ENCODE measurements at regions not wholly inside any gene's neighbourhood (a gene's known extent, or its start where the extent isn't known, plus 50 kb on each side); places are given as distances from the start of the nearest gene placed in this dataset.
"Not testable (repeated sequence)": the region's sequence is repeated elsewhere in the genome, so short reads cannot be mapped to it uniquely, and the experiment has no call there.

GRCh38 chr20:30281584-30282197 lies 975.8 kb upstream of the DEFB115 start:
- Histone ChIP-seq H3K27me3 (ENCODE audit: control insufficient read depth in 2 of 2, insufficient read depth in 1 of 2, low read length in 1 of 2) (no peaks in the 10 kb centered on the region), H3K4me3 (ENCODE audit: low read length in 2 of 2) (no peak overlapping the region), H3K9me3 (ENCODE audit: control insufficient read depth in 2 of 2, insufficient read depth in 1 of 2, low read length in 1 of 2) (peaks cover 0 to 42% of the 10 kb centered on the region in 2 donors), H3K27ac (ENCODE audit: low read depth in 1 of 2, low read length in 1 of 2) (no peak overlapping the region), H3K36me3 (ENCODE audit: control insufficient read depth in 2 of 2, insufficient read depth in 2 of 2, low read length in 1 of 2) (no peaks in the 10 kb centered on the region), H3K4me1 (ENCODE audit: control insufficient read depth in 2 of 2, insufficient read depth in 2 of 2, low read length in 2 of 2) (peaks cover 0 to 4% of the 10 kb centered on the region in 2 donors)
- DNase-seq (ENCODE audit: low read depth in 6 of 9, low spot score in 9 of 9), result no peak
- WGBS, result 85% methylated on average over 40 of the region's 41 CpGs

DNA sequence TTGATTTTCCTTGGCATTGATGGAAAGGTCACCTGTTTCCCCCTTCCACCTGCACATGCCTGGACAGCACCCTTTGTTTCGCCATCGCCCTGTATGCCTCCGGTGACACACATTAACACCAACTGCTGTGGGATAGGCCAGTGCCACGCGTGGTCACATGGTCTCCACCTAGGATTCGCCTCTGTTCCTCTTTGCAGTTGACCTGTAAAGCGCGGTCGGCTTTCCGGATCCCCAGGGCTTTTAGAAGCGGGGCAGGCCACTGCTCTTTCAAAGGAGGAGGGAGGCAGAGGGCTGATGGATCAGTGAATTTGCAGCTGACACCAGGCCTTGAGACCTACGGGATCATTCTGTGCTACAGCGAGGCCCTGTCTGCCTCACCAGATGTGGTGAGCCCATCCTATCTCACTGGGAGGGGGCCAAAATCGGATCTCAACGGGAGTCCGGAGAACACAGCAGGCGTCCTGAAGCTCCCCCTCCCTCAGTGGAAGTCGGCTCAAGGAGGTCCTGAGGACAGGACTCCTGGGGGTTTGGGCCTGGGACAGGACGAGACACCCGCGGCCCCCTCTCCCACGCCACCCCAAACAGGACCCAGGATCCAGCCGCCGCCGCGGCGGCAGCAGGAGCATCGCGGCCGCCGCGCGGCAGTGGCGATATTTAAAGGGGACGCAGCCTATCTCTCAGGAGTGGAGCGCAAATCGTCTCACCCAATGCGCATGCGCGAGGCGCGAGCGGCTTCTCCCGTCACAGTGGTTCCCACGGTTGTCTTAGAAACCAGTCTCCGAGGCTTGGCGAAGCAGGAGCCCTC lies 973.8 kb upstream of the DEFB115 start:
- peak in 7 of 9 donors; percentile 15 to 75 (median 37) for DNase-seq (ENCODE audit: low read depth in 6 of 9, low spot score in 9 of 9)
- not testable (repeated sequence) for H3K36me3 ChIP-seq (ENCODE audit: control insufficient read depth in 2 of 2, insufficient read depth in 2 of 2, low read length in 1 of 2); H3K27me3 ChIP-seq (ENCODE audit: control insufficient read depth in 2 of 2, insufficient read depth in 1 of 2, low read length in 1 of 2); H3K4me1 ChIP-seq (ENCODE audit: control insufficient read depth in 2 of 2, insufficient read depth in 2 of 2, low read length in 2 of 2)
- Histone ChIP-seq H3K4me3 (ENCODE audit: low read length in 2 of 2) (peak overlapping the region in 1 of 2 donors; percentile 50), H3K9me3 (ENCODE audit: control insufficient read depth in 2 of 2, insufficient read depth in 1 of 2, low read length in 1 of 2) (peaks cover 0 to 42% of the 10 kb centered on the region in 2 donors), H3K27ac (ENCODE audit: low read depth in 1 of 2, low read length in 1 of 2) (peak overlapping the region in 1 of 2 donors; percentile 64)
- WGBS, result 9% methylated on average over 47 of the region's 47 CpGs

- 53% methylated on average over 33 of the region's 33 CpGs for WGBS
- H3K27me3 ChIP-seq (ENCODE audit: control insufficient read depth in 2 of 2, insufficient read depth in 1 of 2, low read length in 1 of 2), result no peaks in the 10 kb centered on the region
- H3K27ac ChIP-seq (ENCODE audit: low read depth in 1 of 2, low read length in 1 of 2), result no peak overlapping the region
- DNase-seq (ENCODE audit: low read depth in 6 of 9, low spot score in 9 of 9), result no peak
- no peaks in the 10 kb centered on the region for H3K36me3 ChIP-seq (ENCODE audit: control insufficient read depth in 2 of 2, insufficient read depth in 2 of 2, low read length in 1 of 2)
- H3K9me3 ChIP-seq (ENCODE audit: control insufficient read depth in 2 of 2, insufficient read depth in 1 of 2, low read length in 1 of 2), result peaks cover 0 to 45% of the 10 kb centered on the region in 2 donors
- peak overlapping the region in 1 of 2 donors; percentile 50 for H3K4me3 ChIP-seq (ENCODE audit: low read length in 2 of 2)
- peaks cover 0 to 4% of the 10 kb centered on the region in 2 donors for H3K4me1 ChIP-seq (ENCODE audit: control insufficient read depth in 2 of 2, insufficient read depth in 2 of 2, low read length in 2 of 2)
Observed at GRCh38 chr20:30284281-30284905, 973.1 kb upstream of the DEFB115 start.

GRCh38 chr20:30285677-30286076 lies 971.8 kb upstream of the DEFB115 start:
- Histone ChIP-seq H3K27me3 (ENCODE audit: control insufficient read depth in 2 of 2, insufficient read depth in 1 of 2, low read length in 1 of 2) (no peaks in the 10 kb centered on the region), H3K27ac (ENCODE audit: low read depth in 1 of 2, low read length in 1 of 2) (no peak overlapping the region), H3K9me3 (ENCODE audit: control insufficient read depth in 2 of 2, insufficient read depth in 1 of 2, low read length in 1 of 2) (peaks cover 0 to 44% of the 10 kb centered on the region in 2 donors), H3K36me3 (ENCODE audit: control insufficient read depth in 2 of 2, insufficient read depth in 2 of 2, low read length in 1 of 2) (no peaks in the 10 kb centered on the region), H3K4me3 (ENCODE audit: low read length in 2 of 2) (no peak overlapping the region), H3K4me1 (ENCODE audit: control insufficient read depth in 2 of 2, insufficient read depth in 2 of 2, low read length in 2 of 2) (peaks cover 0 to 4% of the 10 kb centered on the region in 2 donors)
- DNase-seq (ENCODE audit: low read depth in 6 of 9, low spot score in 9 of 9), result no peak
- WGBS, result 95% methylated on average over 17 of the region's 17 CpGs

- H3K27ac ChIP-seq (ENCODE audit: low read depth in 1 of 2, low read length in 1 of 2), result no peak overlapping the region
Observed at GRCh38 chr20:30286157-30286556, 971.3 kb upstream of the DEFB115 start.

GRCh38 chr20:30287459-30287858 lies 970.0 kb upstream of the DEFB115 start:
- H3K27me3 ChIP-seq (ENCODE audit: control insufficient read depth in 2 of 2, insufficient read depth in 1 of 2, low read length in 1 of 2); H3K4me3 ChIP-seq (ENCODE audit: low read length in 2 of 2); H3K27ac ChIP-seq (ENCODE audit: low read depth in 1 of 2, low read length in 1 of 2); DNase-seq (ENCODE audit: low read depth in 6 of 9, low spot score in 9 of 9); H3K36me3 ChIP-seq (ENCODE audit: control insufficient read depth in 2 of 2, insufficient read depth in 2 of 2, low read length in 1 of 2); H3K4me1 ChIP-seq (ENCODE audit: control insufficient read depth in 2 of 2, insufficient read depth in 2 of 2, low read length in 2 of 2): not testable (repeated sequence)
- H3K9me3 ChIP-seq (ENCODE audit: control insufficient read depth in 2 of 2, insufficient read depth in 1 of 2, low read length in 1 of 2), result peaks cover 0 to 28% of the 10 kb centered on the region in 2 donors
- 95% methylated on average over 22 of the region's 22 CpGs for WGBS

More at GRCh38 chr20:30286157-30286556, 971.3 kb upstream of the DEFB115 start:
- no peak for DNase-seq (ENCODE audit: low read depth in 6 of 9, low spot score in 9 of 9)
- Histone ChIP-seq H3K27me3 (ENCODE audit: control insufficient read depth in 2 of 2, insufficient read depth in 1 of 2, low read length in 1 of 2) (no peaks in the 10 kb centered on the region), H3K36me3 (ENCODE audit: control insufficient read depth in 2 of 2, insufficient read depth in 2 of 2, low read length in 1 of 2) (no peaks in the 10 kb centered on the region), H3K9me3 (ENCODE audit: control insufficient read depth in 2 of 2, insufficient read depth in 1 of 2, low read length in 1 of 2) (peaks cover 0 to 39% of the 10 kb centered on the region in 2 donors), H3K4me1 (ENCODE audit: control insufficient read depth in 2 of 2, insufficient read depth in 2 of 2, low read length in 2 of 2) (peaks cover 0 to 4% of the 10 kb centered on the region in 2 donors), H3K4me3 (ENCODE audit: low read length in 2 of 2) (no peak overlapping the region)
- 87% methylated on average over 15 of the region's 15 CpGs for WGBS

DNA sequence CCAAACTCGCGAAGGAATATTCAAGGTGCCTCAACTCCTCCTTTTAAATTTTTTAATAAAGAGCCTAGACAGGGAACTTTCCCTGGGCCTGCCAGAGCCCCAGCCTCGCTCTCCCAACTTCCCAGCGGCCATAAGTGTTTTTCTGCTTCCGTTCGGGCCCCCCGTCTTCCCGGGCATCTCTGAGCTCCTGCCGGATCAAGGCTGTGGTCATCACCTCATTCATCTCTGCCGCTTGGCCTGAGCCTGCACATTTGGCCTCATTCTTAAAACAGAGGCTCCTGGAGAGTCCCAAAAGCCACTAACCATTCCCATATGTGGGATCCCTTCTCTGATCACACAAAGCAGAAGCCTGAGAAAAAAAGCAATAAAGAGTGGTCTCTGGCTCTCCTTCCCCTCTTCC lies 969.1 kb upstream of the DEFB115 start:
- Histone ChIP-seq H3K36me3 (ENCODE audit: control insufficient read depth in 2 of 2, insufficient read depth in 2 of 2, low read length in 1 of 2) (no peaks in the 10 kb centered on the region), H3K27ac (ENCODE audit: low read depth in 1 of 2, low read length in 1 of 2) (no peak overlapping the region), H3K27me3 (ENCODE audit: control insufficient read depth in 2 of 2, insufficient read depth in 1 of 2, low read length in 1 of 2) (no peaks in the 10 kb centered on the region), H3K4me1 (ENCODE audit: control insufficient read depth in 2 of 2, insufficient read depth in 2 of 2, low read length in 2 of 2) (peaks cover 0 to 4% of the 10 kb centered on the region in 2 donors), H3K4me3 (ENCODE audit: low read length in 2 of 2) (no peak overlapping the region), H3K9me3 (ENCODE audit: control insufficient read depth in 2 of 2, insufficient read depth in 1 of 2, low read length in 1 of 2) (peaks cover 0 to 26% of the 10 kb centered on the region in 2 donors)
- DNase-seq (ENCODE audit: low read depth in 6 of 9, low spot score in 9 of 9), result no peak
- WGBS, result 95% methylated on average over 10 of the region's 10 CpGs

- H3K4me3 ChIP-seq (ENCODE audit: low read length in 2 of 2), result not testable (repeated sequence)
Observed at GRCh38 chr20:30289049-30289448, 968.4 kb upstream of the DEFB115 start.

GRCh38 chr20:30289711-30290141 lies 967.7 kb upstream of the DEFB115 start:
- Histone ChIP-seq H3K27ac (ENCODE audit: low read depth in 1 of 2, low read length in 1 of 2) (peak overlapping the region in 1 of 2 donors; percentile 88), H3K9me3 (ENCODE audit: control insufficient read depth in 2 of 2, insufficient read depth in 1 of 2, low read length in 1 of 2) (peaks cover 0 to 14% of the 10 kb centered on the region in 2 donors), H3K4me3 (ENCODE audit: low read length in 2 of 2) (peak overlapping the region in 1 of 2 donors; percentile 45)

More at GRCh38 chr20:30289049-30289448, 968.4 kb upstream of the DEFB115 start:
- H3K36me3 ChIP-seq (ENCODE audit: control insufficient read depth in 2 of 2, insufficient read depth in 2 of 2, low read length in 1 of 2); H3K27me3 ChIP-seq (ENCODE audit: control insufficient read depth in 2 of 2, insufficient read depth in 1 of 2, low read length in 1 of 2); H3K4me1 ChIP-seq (ENCODE audit: control insufficient read depth in 2 of 2, insufficient read depth in 2 of 2, low read length in 2 of 2): not testable (repeated sequence)
- H3K27ac ChIP-seq (ENCODE audit: low read depth in 1 of 2, low read length in 1 of 2), result peak overlapping the region in 1 of 2 donors; percentile 82
- 8% methylated on average over 11 of the region's 11 CpGs for WGBS
- peak in 1 of 9 donors; percentile 14 for DNase-seq (ENCODE audit: low read depth in 6 of 9, low spot score in 9 of 9)
- H3K9me3 ChIP-seq (ENCODE audit: control insufficient read depth in 2 of 2, insufficient read depth in 1 of 2, low read length in 1 of 2), result peaks cover 0 to 20% of the 10 kb centered on the region in 2 donors

More at GRCh38 chr20:30289711-30290141, 967.7 kb upstream of the DEFB115 start:
- H3K4me1 ChIP-seq (ENCODE audit: control insufficient read depth in 2 of 2, insufficient read depth in 2 of 2, low read length in 2 of 2); H3K36me3 ChIP-seq (ENCODE audit: control insufficient read depth in 2 of 2, insufficient read depth in 2 of 2, low read length in 1 of 2); DNase-seq (ENCODE audit: low read depth in 6 of 9, low spot score in 9 of 9); H3K27me3 ChIP-seq (ENCODE audit: control insufficient read depth in 2 of 2, insufficient read depth in 1 of 2, low read length in 1 of 2): not testable (repeated sequence)
- 5% methylated on average over 27 of the region's 27 CpGs for WGBS
